SK-N-SH treated with all-trans-retinoic acid at 6 μM for 48 hours (cell line): ENCODE measurements at regions not wholly inside any gene's neighbourhood (a gene's known extent, or its start where the extent isn't known, plus 50 kb on each side); places are given as distances from the start of the nearest gene placed in this dataset.

Experiments used
- ARNTL ChIP-seq: fragments of 450-650 bp; formaldehyde crosslinking; IDR thresholded peaks from 2 replicates; pipeline ENCODE4 v1.5.0; 2020; ENCODE audit warnings: low read depth, mild to moderate bottlenecking, moderate library complexity, borderline replicate concordance
- ISL1 ChIP-seq: fragments of 250-450 bp; sonication (Bioruptor Pico); IDR thresholded peaks from 2 replicates; pipeline ENCODE4 v2.1.2; 2022; ENCODE audit warnings: mild to moderate bottlenecking, moderate library complexity
- OSR1 ChIP-seq: fragments of 250-450 bp; sonication (Bioruptor Pico); IDR thresholded peaks from 2 replicates; pipeline ENCODE4 v1.8.0; 2022; ENCODE audit warnings: moderate library complexity, mild to moderate bottlenecking, inconsistent platforms
- PATZ1 ChIP-seq: fragments of 250-450 bp; sonication (Bioruptor Pico); IDR thresholded peaks from 2 replicates; pipeline ENCODE4 v1.8.0; 2020; ENCODE audit warnings: mild to moderate bottlenecking, moderate library complexity, borderline replicate concordance
- PPARA ChIP-seq: fragments of 250-450 bp; sonication (Bioruptor Pico); IDR thresholded peaks from 2 replicates; pipeline ENCODE4 v1.5.0; 2020; ENCODE audit warnings: mild to moderate bottlenecking, borderline replicate concordance
- TCF4 ChIP-seq: fragments of 250-450 bp; sonication (Bioruptor Pico); IDR thresholded peaks from 2 replicates; pipeline ENCODE4 v1.8.0; 2021; ENCODE audit warnings: mild to moderate bottlenecking, moderate library complexity, borderline replicate concordance
- TOX ChIP-seq: fragments of 250-450 bp; sonication (Bioruptor Pico); IDR thresholded peaks from 2 replicates; pipeline ENCODE4 v1.8.0; 2021; ENCODE audit warnings: mild to moderate bottlenecking, moderate library complexity, borderline replicate concordance
- TSHZ2 ChIP-seq: fragments of 250-450 bp; sonication (Bioruptor Pico); IDR thresholded peaks from 2 replicates; pipeline ENCODE4 v1.5.0; 2020; ENCODE audit warnings: mild to moderate bottlenecking, moderate library complexity
- ZC3H10 ChIP-seq: fragments of 250-450 bp; sonication (Bioruptor Pico); IDR thresholded peaks from 2 replicates; pipeline ENCODE4 v1.5.1; 2021; ENCODE audit warnings: mild to moderate bottlenecking, moderate library complexity
- ZFP3 ChIP-seq: fragments of 250-450 bp; sonication (Bioruptor Pico); IDR thresholded peaks from 2 replicates; pipeline ENCODE4 v1.5.0; 2020; ENCODE audit warnings: mild to moderate bottlenecking, moderate library complexity
- ZFP30 ChIP-seq: fragments of 450-650 bp; formaldehyde crosslinking; IDR thresholded peaks from 2 replicates; pipeline ENCODE4 v1.5.0; 2022; ENCODE audit warnings: mild to moderate bottlenecking, moderate library complexity
- ZNF70 ChIP-seq: fragments of 450-650 bp; formaldehyde crosslinking; IDR thresholded peaks from 2 replicates; pipeline ENCODE4 v1.5.0; 2020; ENCODE audit warnings: mild to moderate bottlenecking, moderate library complexity
- ZNF8 ChIP-seq: fragments of 450-650 bp; formaldehyde crosslinking; IDR thresholded peaks from 2 replicates; pipeline ENCODE4 v1.5.0; 2020; ENCODE audit warnings: mild to moderate bottlenecking, moderate library complexity

DNA sequence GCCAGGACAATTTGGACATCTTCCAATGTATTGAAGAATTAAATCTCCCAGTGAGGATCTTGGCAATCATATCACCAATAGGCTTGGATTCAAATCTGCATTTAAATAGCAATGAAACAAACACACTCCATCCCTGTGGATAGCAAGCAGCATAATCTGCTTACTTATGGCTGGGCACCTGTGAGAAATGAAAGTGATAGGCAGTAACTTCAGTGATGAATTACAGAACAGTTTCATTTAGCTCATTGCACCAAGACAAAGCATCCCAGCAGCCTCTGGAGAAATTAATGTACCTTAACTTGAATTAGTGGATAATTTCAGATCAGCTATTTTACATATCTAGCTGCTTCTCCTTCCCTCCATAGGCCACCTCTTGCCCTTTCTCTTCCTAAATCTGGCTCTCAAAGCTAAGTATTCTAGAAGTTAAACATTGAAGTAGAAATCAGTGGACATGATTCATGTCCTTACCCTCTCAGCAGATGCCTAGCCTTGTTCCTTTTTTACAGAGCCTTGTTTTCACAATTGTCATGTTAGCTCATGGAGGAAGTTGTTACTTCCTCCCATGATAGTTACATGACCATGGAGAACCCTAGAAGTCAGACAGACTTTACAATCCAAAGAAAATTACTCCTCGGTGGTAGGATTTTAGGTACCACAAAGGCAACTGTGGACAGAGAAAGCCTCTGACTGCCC is 88.5 kb upstream of the TACR1 start:
- TF ChIP-seq ISL1 (CRISPR knock-in tag): no peak
- no peak for TF ChIP-seq PATZ1 (CRISPR knock-in tag)
- TF ChIP-seq TOX (CRISPR knock-in tag): no peak
- TF ChIP-seq ZNF8 (CRISPR knock-in tag): no peak
- TF ChIP-seq OSR1 (CRISPR knock-in tag): no peak
- TF ChIP-seq ZFP30 (CRISPR knock-in tag): no peak
- no peak for TF ChIP-seq PPARA (CRISPR knock-in tag)
- TF ChIP-seq ARNTL (CRISPR knock-in tag): no peak
- no peak for TF ChIP-seq ZFP3
- no peak for TF ChIP-seq ZC3H10 (CRISPR knock-in tag)
- no peak for TF ChIP-seq ZNF70 (CRISPR knock-in tag)
- no peak for TF ChIP-seq TCF4 (CRISPR knock-in tag)
- no peak for TF ChIP-seq TSHZ2
